PC-3 (cell line): ENCODE measurements at regions not wholly inside any gene's neighbourhood (a gene's known extent, or its start where the extent isn't known, plus 50 kb on each side); places are given as distances from the start of the nearest gene placed in this dataset.

ENCODE experiments used
- ATAC-seq: fragments of 200-7000 bp; cut with Tn5 transposase; 2 replicates; pipeline ENCODE4 v1.9.1; 2020; ENCODE audit warnings: mild to moderate bottlenecking, moderate library complexity
- BruUV-seq: library from RNA; stranded (reverse); fragments of 400-500 nt; replicated peaks from 2 replicates; lab custom pipeline; 2021; lab: Mats Ljungman, UMichigan
- CTCF ChIA-PET: fragments of 300-600 bp; sonication (Branson Sonifier 250); formaldehyde crosslinking; loops from one replicate; lab custom pipeline; 2022; ENCODE audit warnings: antibody characterized with exemption; lab: Charles Lee
- POLR2A ChIA-PET: fragments of 300-600 bp; sonication (Branson Sonifier 250); formaldehyde crosslinking; loops from one replicate; lab custom pipeline; 2022; ENCODE audit warnings: antibody characterized with exemption; ENCODE audit not compliant: unreplicated experiment; lab: Charles Lee
- DNase-seq: peaks from one replicate; pipeline ENCODE4 v3.0.0-alpha.2; 2015
- H2AFZ ChIP-seq: fragments of 300-600 bp; sonication (generic); 2 replicates; pipeline ENCODE4 v1.6.0; 2016; ENCODE audit warnings: antibody characterized with exemption, low read length
- H3F3A ChIP-seq: fragments of 300-600 bp; sonication (generic); one replicate; pipeline ENCODE4 v1.6.0; 2017; ENCODE audit warnings: antibody characterized with exemption, low read length, control low read depth, mild to moderate bottlenecking; ENCODE audit not compliant: unreplicated experiment
- H3K27ac ChIP-seq: fragments of 300-600 bp; sonication (generic); 2 replicates; pipeline ENCODE4 v1.5.1; 2016; ENCODE audit warnings: mild to moderate bottlenecking, low read length
- H3K27me3 ChIP-seq: fragments of 300-600 bp; sonication (generic); 2 replicates; pipeline ENCODE4 v1.6.1; 2016; ENCODE audit warnings: low read length, mixed read lengths
- H3K36me3 ChIP-seq: fragments of 300-600 bp; sonication (generic); 2 replicates; pipeline ENCODE4 v1.6.1; 2016; ENCODE audit warnings: low read depth, mixed run types, low read length, mixed read lengths
- H3K4me1 ChIP-seq: fragments of 300-600 bp; sonication (generic); 2 replicates; pipeline ENCODE4 v1.5.1; 2016; ENCODE audit warnings: low read length; ENCODE audit not compliant: insufficient read depth
- H3K4me2 ChIP-seq: fragments of 300-600 bp; sonication (generic); 2 replicates; pipeline ENCODE4 v1.6.0; 2016; ENCODE audit warnings: low read length
- H3K4me3 ChIP-seq: fragments of 300-600 bp; sonication (generic); 2 replicates; pipeline ENCODE4 v1.5.1; 2016; ENCODE audit warnings: mild to moderate bottlenecking, low read length, mixed read lengths
- H3K79me2 ChIP-seq: fragments of 300-600 bp; sonication (generic); 2 replicates; pipeline ENCODE4 v1.6.1; 2017; ENCODE audit warnings: low read length, mixed read lengths
- H3K9ac ChIP-seq: fragments of 300-600 bp; sonication (generic); 2 replicates; pipeline ENCODE4 v1.6.0; 2016; ENCODE audit warnings: mild to moderate bottlenecking, low read length
- H3K9me2 ChIP-seq: fragments of 300-600 bp; sonication (generic); replicated peaks from 2 replicates; pipeline ENCODE4 v1.6.1; 2016; ENCODE audit warnings: mixed run types, low read length, mixed read lengths
- H3K9me3 ChIP-seq: fragments of 300-600 bp; sonication (generic); 2 replicates; pipeline ENCODE4 v1.6.1; 2016; ENCODE audit warnings: low read length, mixed read lengths
- H4K20me1 ChIP-seq: fragments of 300-600 bp; sonication (generic); 2 replicates; pipeline ENCODE4 v1.6.1; 2016; ENCODE audit warnings: low read length, mixed read lengths
- EZH2 ChIP-seq: fragments of 300-600 bp; sonication (generic); IDR thresholded peaks from one replicate; pipeline ENCODE4 v1.6.1; 2017; ENCODE audit warnings: antibody characterized with exemption, mild to moderate bottlenecking, low read length; ENCODE audit not compliant: unreplicated experiment
- EZH2phosphoT487 ChIP-seq: fragments of 300-600 bp; sonication (generic); IDR thresholded peaks from 2 replicates; pipeline ENCODE4 v1.6.1; 2018; ENCODE audit warnings: mild to moderate bottlenecking, antibody characterized with exemption, low read length, borderline replicate concordance
- intact Hi-C: fragments of 100-400 bp; cut with micrococcal nuclease; formaldehyde crosslinking; loops from 2 replicates; pipeline ENCODE4 v1.9.0; 2023
- TF ChIP-seq, protein P1 (sequence below): fragments of 300-600 bp; sonication (generic); conservative IDR thresholded peaks from 2 replicates; pipeline ENCODE4 v1.5.1; 2017; ENCODE audit warnings: antibody characterized with exemption, low read depth, mild to moderate bottlenecking, low read length

DNA sequence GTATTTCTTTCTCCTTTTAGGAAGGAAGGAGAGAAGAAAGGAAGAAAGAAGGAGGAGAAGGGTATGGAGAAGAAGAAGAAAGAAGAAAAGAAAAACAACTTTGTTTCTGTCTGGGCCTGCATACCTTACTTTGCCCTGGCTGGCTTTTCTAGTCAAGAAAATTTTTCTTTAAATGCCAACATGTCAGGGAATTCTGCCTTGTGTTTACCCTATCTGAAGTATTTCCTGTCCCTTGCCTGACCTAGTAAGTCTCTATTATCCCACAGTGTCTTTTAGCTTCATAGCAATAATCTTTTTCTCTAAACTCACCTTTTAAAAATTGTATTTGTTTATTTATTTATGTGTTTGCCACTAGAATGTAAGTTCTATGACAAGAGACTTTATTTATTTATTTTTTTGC is 1864.1 kb downstream of the EFNA5 start:
- TF ChIP-seq EZH2 (no peak), EZH2phosphoT487 (no peak)
- TF ChIP-seq, protein P1, sequence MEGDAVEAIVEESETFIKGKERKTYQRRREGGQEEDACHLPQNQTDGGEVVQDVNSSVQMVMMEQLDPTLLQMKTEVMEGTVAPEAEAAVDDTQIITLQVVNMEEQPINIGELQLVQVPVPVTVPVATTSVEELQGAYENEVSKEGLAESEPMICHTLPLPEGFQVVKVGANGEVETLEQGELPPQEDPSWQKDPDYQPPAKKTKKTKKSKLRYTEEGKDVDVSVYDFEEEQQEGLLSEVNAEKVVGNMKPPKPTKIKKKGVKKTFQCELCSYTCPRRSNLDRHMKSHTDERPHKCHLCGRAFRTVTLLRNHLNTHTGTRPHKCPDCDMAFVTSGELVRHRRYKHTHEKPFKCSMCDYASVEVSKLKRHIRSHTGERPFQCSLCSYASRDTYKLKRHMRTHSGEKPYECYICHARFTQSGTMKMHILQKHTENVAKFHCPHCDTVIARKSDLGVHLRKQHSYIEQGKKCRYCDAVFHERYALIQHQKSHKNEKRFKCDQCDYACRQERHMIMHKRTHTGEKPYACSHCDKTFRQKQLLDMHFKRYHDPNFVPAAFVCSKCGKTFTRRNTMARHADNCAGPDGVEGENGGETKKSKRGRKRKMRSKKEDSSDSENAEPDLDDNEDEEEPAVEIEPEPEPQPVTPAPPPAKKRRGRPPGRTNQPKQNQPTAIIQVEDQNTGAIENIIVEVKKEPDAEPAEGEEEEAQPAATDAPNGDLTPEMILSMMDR = no peak
- Histone ChIP-seq H3F3A (no peaks in the 10 kb centered on the region), H3K9me2 (no peaks in the 10 kb centered on the region), H3K27ac (no peak overlapping the region), H3K4me2 (no peak overlapping the region), H3K4me3 (no peak overlapping the region), H3K36me3 (no peaks in the 10 kb centered on the region), H4K20me1 (no peaks in the 10 kb centered on the region), H3K9ac (no peak overlapping the region), H3K9me3 (no peaks in the 10 kb centered on the region), H3K79me2 (no peaks in the 10 kb centered on the region), H2AFZ (no peak overlapping the region), H3K4me1 (no peaks in the 10 kb centered on the region), H3K27me3 (no peaks in the 10 kb centered on the region)
- DNase-seq (no peak), ATAC-seq (no peak)
- BruUV-seq = no TSS peak
- ChIA-PET CTCF (no interaction called here), POLR2A (no interaction called here)
- intact Hi-C loops = no loop called here

DNA sequence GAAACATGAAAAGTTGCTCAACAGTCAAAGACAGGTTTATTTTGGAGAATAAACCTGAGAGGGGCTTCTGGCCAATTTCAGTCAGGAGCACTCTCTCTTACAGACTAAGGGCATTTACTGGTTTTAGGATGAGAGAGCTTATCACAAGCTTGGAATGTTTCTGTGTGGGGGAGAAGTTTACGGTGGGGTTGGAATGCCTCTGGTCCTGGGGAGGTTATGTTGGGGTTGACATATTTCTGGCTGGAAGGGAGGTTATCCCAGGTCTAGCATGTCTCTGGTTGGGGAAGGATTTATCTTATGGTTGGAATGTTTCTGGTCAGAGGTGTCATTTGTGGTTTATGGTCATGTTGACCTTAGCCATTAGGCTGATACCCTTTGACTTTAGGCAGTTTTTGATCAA is 1867.3 kb downstream of the EFNA5 start:
- Histone ChIP-seq H3K79me2 (no peaks in the 10 kb centered on the region), H3K27ac (no peak overlapping the region), H3K9me3 (no peaks in the 10 kb centered on the region), H3K36me3 (no peaks in the 10 kb centered on the region), H4K20me1 (no peaks in the 10 kb centered on the region), H3K27me3 (no peaks in the 10 kb centered on the region), H2AFZ (no peak overlapping the region), H3K4me2 (no peak overlapping the region), H3K4me1 (no peaks in the 10 kb centered on the region), H3F3A (no peaks in the 10 kb centered on the region), H3K4me3 (no peak overlapping the region), H3K9ac (no peak overlapping the region), H3K9me2 (no peaks in the 10 kb centered on the region)
- ATAC-seq = no peak
- ChIA-PET POLR2A (no interaction called here), CTCF (no interaction called here)
- BruUV-seq = no TSS peak
- no peak for TF ChIP-seq EZH2
- TF ChIP-seq, protein P1 = no peak
- no peak for TF ChIP-seq EZH2phosphoT487
- DNase-seq = no peak
- intact Hi-C loops = no loop called here

DNA sequence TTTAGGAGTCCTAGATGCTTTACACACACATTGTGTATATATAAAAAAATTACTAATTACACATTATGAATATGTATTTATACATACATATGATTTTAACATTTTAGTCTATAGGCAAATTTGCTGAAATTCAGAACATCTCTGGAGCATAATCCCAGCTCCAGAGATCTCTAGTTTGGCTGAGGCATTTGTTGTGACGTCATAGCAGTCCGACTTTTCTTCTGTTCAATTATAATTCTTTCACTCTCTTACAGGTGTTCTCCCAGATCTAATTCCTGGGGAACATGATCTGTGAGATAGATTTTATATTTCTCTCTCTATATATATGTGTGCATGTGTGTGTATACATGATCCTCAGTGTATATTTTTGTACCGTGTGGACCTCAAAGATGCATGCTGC is 1876.2 kb downstream of the EFNA5 start:
- ChIA-PET CTCF (no interaction called here), POLR2A (no interaction called here)
- H2AFZ ChIP-seq = no peak overlapping the region
- H3K9me3 ChIP-seq = no peaks in the 10 kb centered on the region
- ATAC-seq (no peak), DNase-seq (no peak)
- H3K9ac ChIP-seq = no peak overlapping the region
- H3K4me3 ChIP-seq = no peak overlapping the region
- H4K20me1 ChIP-seq = no peaks in the 10 kb centered on the region
- no peaks in the 10 kb centered on the region for H3F3A ChIP-seq
- BruUV-seq = no TSS peak
- H3K4me2 ChIP-seq = no peak overlapping the region
- no peak for TF ChIP-seq EZH2
- no peak for TF ChIP-seq EZH2phosphoT487
- TF ChIP-seq, protein P1 = no peak
- intact Hi-C loops = no loop called here
- H3K36me3 ChIP-seq = no peaks in the 10 kb centered on the region
- no peaks in the 10 kb centered on the region for H3K79me2 ChIP-seq
- H3K27ac ChIP-seq = no peak overlapping the region
- no peaks in the 10 kb centered on the region for H3K4me1 ChIP-seq
- no peaks in the 10 kb centered on the region for H3K27me3 ChIP-seq
- H3K9me2 ChIP-seq = no peaks in the 10 kb centered on the region
